Fibroblast of pulmonary artery (primary cell): ENCODE measurements at regions not wholly inside any gene's neighbourhood (a gene's known extent, or its start where the extent isn't known, plus 50 kb on each side); places are given as distances from the start of the nearest gene placed in this dataset.
A peak's percentile ranks its signal among the peaks of the same experiment; 100 is the strongest.

Experiments
- DNase-seq: peaks from one replicate; pipeline ENCODE4 v3.0.0-alpha.2; 2010; ENCODE audit warnings: low read depth
- H3K4me3 ChIP-seq: replicated peaks from 2 replicates; pipeline ENCODE4 v1.5.1; 2011; ENCODE audit warnings: low read depth, mild to moderate bottlenecking, control low read depth, low read length, moderate library complexity
- TF ChIP-seq, protein P1 (sequence below): IDR thresholded peaks from 2 replicates; pipeline ENCODE4 v1.5.1; 2011; ENCODE audit warnings: mild to moderate bottlenecking, control low read depth, low read length, inconsistent platforms; ENCODE audit errors: missing control alignments

DNA sequence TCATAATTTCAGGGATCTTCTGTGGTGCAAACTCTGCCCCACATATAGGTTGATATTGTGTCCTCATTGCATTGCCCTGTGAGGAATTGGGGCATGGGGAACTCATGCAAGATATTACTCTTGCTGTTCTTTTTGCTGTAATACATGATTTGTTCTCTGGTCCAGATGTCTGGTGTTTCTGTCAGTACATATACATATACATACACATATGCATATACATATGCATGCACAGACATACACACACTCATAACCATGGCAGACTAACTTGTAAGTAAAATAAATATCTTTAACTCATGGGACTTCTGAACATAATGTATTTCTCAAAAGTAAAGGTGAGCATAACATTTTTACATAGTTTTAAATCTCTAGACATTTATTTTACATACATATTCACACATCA, 438.3 kb downstream of the CD109 start:
- TF ChIP-seq, protein P1, sequence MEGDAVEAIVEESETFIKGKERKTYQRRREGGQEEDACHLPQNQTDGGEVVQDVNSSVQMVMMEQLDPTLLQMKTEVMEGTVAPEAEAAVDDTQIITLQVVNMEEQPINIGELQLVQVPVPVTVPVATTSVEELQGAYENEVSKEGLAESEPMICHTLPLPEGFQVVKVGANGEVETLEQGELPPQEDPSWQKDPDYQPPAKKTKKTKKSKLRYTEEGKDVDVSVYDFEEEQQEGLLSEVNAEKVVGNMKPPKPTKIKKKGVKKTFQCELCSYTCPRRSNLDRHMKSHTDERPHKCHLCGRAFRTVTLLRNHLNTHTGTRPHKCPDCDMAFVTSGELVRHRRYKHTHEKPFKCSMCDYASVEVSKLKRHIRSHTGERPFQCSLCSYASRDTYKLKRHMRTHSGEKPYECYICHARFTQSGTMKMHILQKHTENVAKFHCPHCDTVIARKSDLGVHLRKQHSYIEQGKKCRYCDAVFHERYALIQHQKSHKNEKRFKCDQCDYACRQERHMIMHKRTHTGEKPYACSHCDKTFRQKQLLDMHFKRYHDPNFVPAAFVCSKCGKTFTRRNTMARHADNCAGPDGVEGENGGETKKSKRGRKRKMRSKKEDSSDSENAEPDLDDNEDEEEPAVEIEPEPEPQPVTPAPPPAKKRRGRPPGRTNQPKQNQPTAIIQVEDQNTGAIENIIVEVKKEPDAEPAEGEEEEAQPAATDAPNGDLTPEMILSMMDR: no peak
- no peak overlapping the region for H3K4me3 ChIP-seq
- no peak for DNase-seq

DNA sequence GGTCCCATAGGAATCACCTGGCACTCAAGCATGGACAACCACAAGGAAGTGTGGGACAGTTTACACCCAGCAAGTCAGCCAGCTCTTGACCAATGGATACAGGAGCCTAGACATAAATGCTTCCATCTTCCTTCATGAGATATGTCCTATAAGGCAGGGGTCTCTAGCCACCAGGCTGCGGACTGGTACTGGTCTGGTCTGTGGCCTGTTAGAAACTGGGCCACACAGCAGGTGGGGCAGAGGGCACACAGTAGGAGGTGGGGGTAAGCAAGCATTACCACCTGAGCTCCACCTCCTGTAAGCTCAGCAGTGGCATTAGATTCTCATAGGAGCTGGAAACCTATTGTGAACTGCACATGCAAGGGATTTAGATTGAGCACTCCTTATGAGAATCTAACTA, 437.1 kb downstream of the CD109 start:
- no peak for DNase-seq
- TF ChIP-seq, protein P1: no peak
- no peak overlapping the region for H3K4me3 ChIP-seq

DNA sequence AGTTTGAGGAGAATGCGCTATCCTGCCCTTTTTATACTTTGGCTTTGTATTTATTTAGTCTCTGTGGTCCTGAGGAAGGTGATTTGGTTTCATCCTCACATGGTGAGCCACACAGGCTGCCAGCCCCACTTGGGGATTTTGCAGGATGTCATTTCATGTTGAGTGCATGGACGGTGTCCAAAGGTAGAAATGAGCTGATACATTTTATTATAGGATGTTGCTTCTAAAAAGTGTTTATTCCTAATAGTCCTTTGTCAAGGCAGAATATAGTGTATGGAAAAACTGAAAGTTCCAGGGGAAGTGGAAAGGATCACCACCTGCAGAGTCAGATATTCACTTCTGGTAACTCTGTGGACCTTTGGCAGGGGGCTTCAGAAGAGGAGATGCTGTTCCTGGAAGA, 434.6 kb downstream of the CD109 start:
- no peak for DNase-seq
- TF ChIP-seq, protein P1: no peak
- H3K4me3 ChIP-seq: no peak overlapping the region

DNA sequence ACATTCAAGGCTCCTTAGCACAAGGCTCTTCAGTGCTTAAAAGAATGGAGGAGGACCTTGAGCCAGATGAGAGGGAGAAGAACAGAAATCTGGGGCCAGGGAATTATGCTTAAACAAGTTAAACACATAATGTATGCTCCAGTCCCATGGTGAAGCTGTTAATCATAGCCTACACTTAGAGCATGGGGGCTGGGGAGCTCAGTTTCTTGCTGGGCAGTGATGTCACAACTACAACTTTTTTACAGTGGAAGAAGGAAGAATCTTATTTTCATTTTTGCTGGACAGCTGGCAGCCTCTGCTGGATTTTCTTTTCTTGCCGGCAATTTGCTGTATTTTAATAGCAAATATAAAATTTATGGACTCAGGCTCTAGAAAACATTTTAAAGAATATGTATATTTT, 432.5 kb downstream of the CD109 start:
- TF ChIP-seq, protein P1: no peak
- H3K4me3 ChIP-seq: no peak overlapping the region
- DNase-seq: peak; percentile 10

DNA sequence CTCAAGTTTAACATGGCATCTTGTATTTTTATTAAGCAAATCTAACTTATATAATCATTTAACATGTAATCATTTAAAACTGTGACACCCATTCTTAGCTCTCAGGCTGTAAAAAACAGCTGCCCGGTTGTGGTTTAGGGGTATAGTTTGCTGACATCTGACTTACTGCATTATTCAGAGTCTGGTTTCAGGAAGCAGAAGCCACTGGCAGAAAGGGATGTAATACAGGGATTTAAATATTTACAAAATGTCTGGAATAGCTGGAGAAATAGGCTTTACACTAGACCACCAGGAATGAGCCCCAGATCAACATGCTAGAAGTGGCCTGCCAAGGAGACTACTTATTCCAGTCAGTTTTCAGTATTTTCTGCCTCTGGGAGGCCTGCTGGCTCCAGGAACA, 421.1 kb downstream of the CD109 start:
- TF ChIP-seq, protein P1: no peak
- no peak overlapping the region for H3K4me3 ChIP-seq
- DNase-seq: no peak

DNA sequence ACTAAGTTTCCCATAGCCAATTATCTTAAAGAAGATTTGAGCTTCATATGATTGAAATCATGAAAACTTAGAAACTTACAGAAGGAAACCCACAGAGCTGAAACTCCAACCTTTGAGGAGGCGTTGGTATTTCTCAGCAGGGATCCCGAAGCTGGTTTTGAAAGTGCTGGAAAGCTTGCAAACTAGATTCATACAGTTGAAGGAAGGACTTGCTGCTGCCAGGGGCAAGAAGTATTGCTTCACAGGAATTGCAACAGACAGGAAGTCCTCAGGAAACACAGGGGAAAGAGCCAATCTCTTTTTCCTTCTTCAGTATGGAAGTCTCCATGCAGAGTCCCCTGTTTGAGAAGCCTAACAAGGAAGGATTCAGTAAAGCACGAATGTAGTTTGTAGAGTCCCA, 419.7 kb downstream of the CD109 start:
- peak; percentile 66 for DNase-seq
- TF ChIP-seq, protein P1: no peak
- no peak overlapping the region for H3K4me3 ChIP-seq

DNA sequence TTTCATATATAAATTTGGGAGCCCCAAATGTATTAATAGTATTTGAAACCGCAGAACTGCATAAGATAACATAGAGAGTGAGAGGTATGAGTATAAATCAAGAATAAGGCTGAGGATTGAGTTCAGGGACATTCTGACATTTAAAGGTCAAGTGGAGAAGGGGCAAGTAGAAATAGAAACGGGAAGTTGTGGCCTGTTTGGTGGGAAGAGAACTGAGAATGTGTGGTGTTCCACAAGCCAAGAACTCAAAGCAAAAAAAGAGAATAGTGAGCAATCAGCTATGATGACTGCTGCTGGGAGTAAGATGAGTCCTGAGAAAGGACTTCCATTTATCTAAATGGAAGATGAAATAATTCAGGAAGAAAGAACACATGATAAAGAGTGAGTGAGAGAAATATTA, 418.4 kb downstream of the CD109 start:
- TF ChIP-seq, protein P1: no peak
- DNase-seq: no peak
- H3K4me3 ChIP-seq: no peak overlapping the region
